ENCODE measurements at regions not wholly inside any gene's neighbourhood (a gene's known extent, or its start where the extent isn't known, plus 50 kb on each side); places are given as distances from the start of the nearest gene placed in this dataset.

GRCh38 chr4:1465173-1466033, 59.2 kb upstream of the NKX1-1 start:
- DNase-seq (ENCODE audit: low spot score) = no peak

GRCh38 chr4:1464581-1465171, 58.4 kb upstream of the NKX1-1 start:
- DNase-seq (ENCODE audit: low spot score) = no peak

GRCh38 chr4:1463927-1464540, 57.8 kb upstream of the NKX1-1 start:
- no peak for DNase-seq (ENCODE audit: low spot score)

DNA sequence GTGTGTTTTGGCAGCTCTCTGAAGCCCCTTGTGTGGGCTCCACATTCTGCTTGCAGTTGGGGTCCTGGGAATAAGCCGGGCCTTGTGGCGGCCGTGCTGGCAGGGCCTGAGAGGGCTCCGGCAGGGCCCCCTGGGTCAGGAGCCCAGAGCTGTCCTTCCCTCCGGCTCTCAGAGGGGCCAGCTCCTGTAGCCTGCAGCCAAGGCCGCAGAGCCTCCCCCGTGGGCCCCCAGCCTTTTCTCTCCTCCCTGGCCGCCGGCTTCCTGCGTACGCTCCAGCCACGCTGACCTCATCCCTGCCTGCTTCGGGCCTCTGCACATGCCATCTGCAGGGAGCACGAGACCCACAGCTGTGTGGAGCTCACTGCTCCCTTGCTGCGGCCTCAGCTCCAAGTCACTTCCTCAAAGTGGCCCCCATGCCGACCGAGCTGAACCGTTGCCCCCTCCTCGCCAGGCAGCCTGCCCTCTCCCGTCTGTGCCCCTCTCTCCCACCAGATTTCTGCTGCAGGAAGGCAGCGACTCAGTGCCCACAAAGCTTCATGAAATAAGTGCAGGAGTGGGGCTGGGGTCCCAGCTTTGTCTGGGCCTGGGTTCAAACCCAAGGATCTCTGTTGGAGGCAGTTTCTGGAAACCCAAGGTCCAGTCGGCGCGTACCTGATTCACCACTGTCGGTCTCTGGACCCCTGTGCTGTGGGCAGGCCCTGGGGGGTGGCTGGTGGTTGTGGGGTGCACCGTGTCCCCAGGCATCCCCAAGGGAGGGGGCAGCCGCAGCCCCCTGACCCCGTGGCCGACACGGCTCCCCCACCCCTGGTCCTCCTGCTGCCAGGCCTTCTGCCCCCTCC, 57.1 kb upstream of the NKX1-1 start:
- DNase-seq (ENCODE audit: low spot score) = no peak

DNA sequence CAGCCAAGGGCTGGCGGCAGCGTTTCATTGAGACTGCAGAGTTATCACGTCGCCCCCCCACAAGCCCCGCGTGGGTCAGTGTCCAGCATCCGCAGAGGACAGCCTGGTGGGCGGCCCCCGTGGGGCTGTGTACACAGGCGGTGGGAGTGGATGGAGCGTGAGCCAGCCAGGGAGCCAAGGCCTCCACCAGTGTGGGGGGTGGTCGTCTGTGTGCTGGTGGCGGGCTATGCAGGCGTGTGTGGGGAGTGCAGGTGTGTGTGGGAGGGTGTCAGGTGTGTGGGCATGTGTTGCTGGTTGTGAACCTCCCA, 56.5 kb upstream of the NKX1-1 start:
- no peak for DNase-seq (ENCODE audit: low spot score)

- no peak for DNase-seq (ENCODE audit: low spot score)
These were observed 55.9 kb upstream of the NKX1-1 start for GRCh38 chr4:1462009-1462767.

DNA sequence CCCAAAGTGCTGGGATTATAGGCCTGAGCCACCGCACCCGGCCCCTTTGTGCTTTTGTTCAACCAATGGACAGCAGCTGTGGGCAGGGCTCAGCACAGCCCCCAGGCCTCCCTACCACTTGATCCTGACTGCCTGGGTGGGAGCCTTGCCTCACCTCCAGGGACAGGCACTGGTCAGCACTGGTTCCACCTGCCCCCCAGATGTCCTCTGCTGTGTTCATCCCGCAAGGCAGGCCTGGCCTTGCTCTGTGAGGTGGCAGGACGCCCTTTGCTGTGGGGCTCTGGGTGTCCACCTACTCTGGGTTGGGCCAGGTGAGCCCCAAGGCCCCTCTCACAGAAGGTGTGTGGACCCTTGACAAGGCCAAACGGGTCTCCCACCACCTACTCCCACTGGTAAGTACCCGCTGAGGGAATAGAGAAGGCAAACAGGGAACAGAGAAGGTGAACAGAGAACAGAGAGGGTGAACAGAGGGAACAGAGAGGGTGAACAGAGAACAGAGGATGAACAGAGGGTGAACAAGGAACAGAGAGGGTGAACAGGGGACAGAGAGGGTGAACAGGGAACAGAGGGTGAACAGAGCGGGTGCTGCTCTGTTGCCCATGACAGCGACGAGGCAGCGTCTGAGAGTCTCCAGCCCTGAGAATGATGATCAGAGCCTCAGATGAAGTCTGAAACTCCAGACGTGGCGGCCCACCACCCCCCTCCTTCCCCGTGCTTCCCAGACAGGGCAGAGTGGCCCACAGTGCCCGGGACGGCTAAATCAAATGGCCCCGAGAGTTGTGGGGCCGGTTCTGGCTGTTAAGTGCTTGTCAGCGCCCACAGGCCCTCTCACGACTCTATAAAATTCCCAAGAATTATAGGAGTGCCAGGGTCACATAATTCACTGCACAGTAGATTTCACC, 55.0 kb upstream of the NKX1-1 start:
- no peak for DNase-seq (ENCODE audit: low spot score)

- no peak for DNase-seq (ENCODE audit: low spot score)
These were observed 53.7 kb upstream of the NKX1-1 start for GRCh38 chr4:1459722-1460511.

DNA sequence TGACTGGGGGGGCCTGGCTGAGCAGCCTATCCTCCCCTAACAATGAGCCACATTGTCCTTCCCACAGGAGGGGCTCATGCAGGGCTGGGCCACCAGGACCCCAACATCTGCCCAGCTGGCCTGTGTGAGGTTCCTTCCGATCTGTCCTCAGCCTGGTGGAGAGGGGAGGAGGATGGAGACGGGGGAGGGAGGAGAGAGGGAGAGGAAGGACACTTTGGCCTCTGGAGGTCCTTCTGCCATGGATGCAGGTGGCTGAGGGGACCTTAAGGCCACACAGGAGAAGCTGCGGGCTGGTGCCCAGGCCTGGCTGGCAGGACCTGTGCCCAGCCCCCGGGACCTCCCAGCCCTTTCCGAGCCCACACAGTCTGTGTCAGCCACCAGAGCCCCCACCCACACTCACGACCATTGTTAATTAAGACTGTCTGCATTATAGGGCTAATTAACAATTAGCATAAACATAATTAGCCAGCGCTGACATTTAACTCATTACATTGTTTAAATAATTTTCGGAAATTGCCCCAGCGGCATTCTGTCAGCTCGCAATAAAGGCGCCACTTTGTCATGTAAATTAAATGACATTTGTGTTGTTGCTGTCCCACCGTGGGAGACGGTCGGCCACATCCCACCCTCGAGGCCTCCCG, 53.0 kb upstream of the NKX1-1 start:
- DNase-seq (ENCODE audit: low spot score) = no peak

GRCh38 chr4:1458581-1458980, 52.3 kb upstream of the NKX1-1 start:
- no peak for DNase-seq (ENCODE audit: low spot score)

Small RNA genes in the stretch of these regions (small RNA-seq; reads per million reads assigned to genes)
- 0 reads per million in 2 experiments for gene AC147067.2
